ENCODE measurements at regions not wholly inside any gene's neighbourhood (a gene's known extent, or its start where the extent isn't known, plus 50 kb on each side); places are given as distances from the start of the nearest gene placed in this dataset.
A peak's percentile ranks its signal among the peaks of the same experiment; 100 is the strongest.
"Not testable (repeated sequence)": the region's sequence is repeated elsewhere in the genome, so short reads cannot be mapped to it uniquely, and the experiment has no call there.

GRCh38 chr3:30305021-30305420, 301.4 kb upstream of the TGFBR2 start:
- DNase-seq = no peak

- DNase-seq = no peak
Observed at GRCh38 chr3:30306896-30307295, 299.5 kb upstream of the TGFBR2 start.

- DNase-seq = no peak
Observed at GRCh38 chr3:30307372-30307950, 298.9 kb upstream of the TGFBR2 start.

GRCh38 chr3:30308131-30308530, 298.3 kb upstream of the TGFBR2 start:
- no peak for DNase-seq

- DNase-seq = no peak
Observed at GRCh38 chr3:30309961-30310954, 296.1 kb upstream of the TGFBR2 start.

- DNase-seq = no peak
Observed at GRCh38 chr3:30311781-30312180, 294.6 kb upstream of the TGFBR2 start.

- no peak for DNase-seq
Observed at GRCh38 chr3:30313840-30314239, 292.6 kb upstream of the TGFBR2 start.

- no peak for DNase-seq
Observed at GRCh38 chr3:30314757-30315325, 291.6 kb upstream of the TGFBR2 start.

GRCh38 chr3:30315447-30315846, 291.0 kb upstream of the TGFBR2 start:
- no peak for DNase-seq

GRCh38 chr3:30317561-30317960, 288.8 kb upstream of the TGFBR2 start:
- DNase-seq = no peak

- no peak for DNase-seq
Observed at GRCh38 chr3:30318110-30318509, 288.3 kb upstream of the TGFBR2 start.

- DNase-seq = peak; percentile 28
Observed at GRCh38 chr3:30319713-30320112, 286.7 kb upstream of the TGFBR2 start.

GRCh38 chr3:30320392-30320791, 286.0 kb upstream of the TGFBR2 start:
- no peak for DNase-seq

- DNase-seq = no peak
Observed at GRCh38 chr3:30321065-30321464, 285.3 kb upstream of the TGFBR2 start.

GRCh38 chr3:30323649-30324048, 282.8 kb upstream of the TGFBR2 start:
- DNase-seq = not testable (repeated sequence)

GRCh38 chr3:30324587-30324986, 281.8 kb upstream of the TGFBR2 start:
- DNase-seq = no peak

- DNase-seq = not testable (repeated sequence)
Observed at GRCh38 chr3:30327976-30328375, 278.4 kb upstream of the TGFBR2 start.

GRCh38 chr3:30328935-30329334, 277.5 kb upstream of the TGFBR2 start:
- not testable (repeated sequence) for DNase-seq

- no peak for DNase-seq
Observed at GRCh38 chr3:30331519-30331918, 274.9 kb upstream of the TGFBR2 start.

GRCh38 chr3:30332196-30333021, 274.0 kb upstream of the TGFBR2 start:
- no peak for DNase-seq

- no peak for DNase-seq
Observed at GRCh38 chr3:30333143-30333542, 273.3 kb upstream of the TGFBR2 start.

- no peak for DNase-seq
Observed at GRCh38 chr3:30333903-30334302, 272.5 kb upstream of the TGFBR2 start.

- DNase-seq = no peak
Observed at GRCh38 chr3:30340500-30340899, 265.9 kb upstream of the TGFBR2 start.
